Left lung (tissue), 4 donors: ENCODE measurements at regions not wholly inside any gene's neighbourhood (a gene's known extent, or its start where the extent isn't known, plus 50 kb on each side); places are given as distances from the start of the nearest gene placed in this dataset.
"Not testable (repeated sequence)": the region's sequence is repeated elsewhere in the genome, so short reads cannot be mapped to it uniquely, and the experiment has no call there.

Experiments used
- ATAC-seq: fragments of 200-7000 bp; cut with Tn5 transposase; one replicate; pipeline ENCODE4 v1.9.1; 2020; ENCODE audit warnings: moderate library complexity
- DNase-seq, 4 donors: peaks; one replicate each; pipeline ENCODE4 v3.0.0-alpha.2; 2013 to 2020
- H3K27ac ChIP-seq, 2 donors: fragments of 200-600 bp; sonication (generic) in 1 of 2; one replicate each; pipeline versions ENCODE4 v1.5.0 to v1.8.0; 2020 to 2021
- H3K27me3 ChIP-seq, 2 donors: fragments of 200-600 bp; sonication (generic) in 1 of 2; one replicate each; pipeline versions ENCODE4 v1.5.0 to v1.8.0; 2020 to 2021
- H3K36me3 ChIP-seq, 2 donors: fragments of 200-600 bp; sonication (generic) in 1 of 2; one replicate each; pipeline versions ENCODE4 v1.5.0 to v1.8.0; 2020 to 2021
- H3K4me1 ChIP-seq, 2 donors: fragments of 200-600 bp; one replicate each; pipeline ENCODE4 v1.8.0; 2021
- H3K4me3 ChIP-seq, 2 donors: fragments of 200-600 bp; sonication (generic) in 1 of 2; one replicate each; pipeline versions ENCODE4 v1.5.0 to v1.8.0; 2020 to 2021; ENCODE audit warnings: mild to moderate bottlenecking in 1 of 2
- H3K9me3 ChIP-seq, 2 donors: fragments of 200-600 bp; sonication (generic) in 1 of 2; one replicate each; pipeline versions ENCODE4 v1.5.0 to v1.8.0; 2020 to 2021
- intact Hi-C, 2 donors: fragments of 100-400 bp; cut with DNase I; formaldehyde crosslinking; loops; one replicate each; pipeline versions ENCODE4 v1.11.2 to v1.14.2; 2022
- TF ChIP-seq, protein P1 (sequence below), 2 donors: fragments of 200-600 bp; sonication (generic) in 1 of 2; IDR thresholded peaks; one replicate each; pipeline versions ENCODE4 v1.5.0 to v1.8.0; 2021; ENCODE audit warnings: antibody characterized with exemption in 2 of 2
- donor health status: DM: no; HTN: yes; CAD: no.
- donor health status: DM: no; HTN: no; CAD: no.

- Histone ChIP-seq H3K27me3 (no peaks in the 10 kb centered on the region), H3K4me1 (no peaks in the 10 kb centered on the region), H3K4me3 (no peak overlapping the region), H3K27ac (no peak overlapping the region), H3K36me3 (no peaks in the 10 kb centered on the region), H3K9me3 (peaks cover 0 to 6% of the 10 kb centered on the region in 2 donors)
- ATAC-seq, result no peak
- intact Hi-C loops, result no loop called here
- no peak for DNase-seq
- TF ChIP-seq, protein P1, sequence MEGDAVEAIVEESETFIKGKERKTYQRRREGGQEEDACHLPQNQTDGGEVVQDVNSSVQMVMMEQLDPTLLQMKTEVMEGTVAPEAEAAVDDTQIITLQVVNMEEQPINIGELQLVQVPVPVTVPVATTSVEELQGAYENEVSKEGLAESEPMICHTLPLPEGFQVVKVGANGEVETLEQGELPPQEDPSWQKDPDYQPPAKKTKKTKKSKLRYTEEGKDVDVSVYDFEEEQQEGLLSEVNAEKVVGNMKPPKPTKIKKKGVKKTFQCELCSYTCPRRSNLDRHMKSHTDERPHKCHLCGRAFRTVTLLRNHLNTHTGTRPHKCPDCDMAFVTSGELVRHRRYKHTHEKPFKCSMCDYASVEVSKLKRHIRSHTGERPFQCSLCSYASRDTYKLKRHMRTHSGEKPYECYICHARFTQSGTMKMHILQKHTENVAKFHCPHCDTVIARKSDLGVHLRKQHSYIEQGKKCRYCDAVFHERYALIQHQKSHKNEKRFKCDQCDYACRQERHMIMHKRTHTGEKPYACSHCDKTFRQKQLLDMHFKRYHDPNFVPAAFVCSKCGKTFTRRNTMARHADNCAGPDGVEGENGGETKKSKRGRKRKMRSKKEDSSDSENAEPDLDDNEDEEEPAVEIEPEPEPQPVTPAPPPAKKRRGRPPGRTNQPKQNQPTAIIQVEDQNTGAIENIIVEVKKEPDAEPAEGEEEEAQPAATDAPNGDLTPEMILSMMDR (IDR thresholded peaks at IDR 0.05), result no peak
These were observed 1112.0 kb upstream of the INTU start for GRCh38 chr4:126520731-126521130.

DNA sequence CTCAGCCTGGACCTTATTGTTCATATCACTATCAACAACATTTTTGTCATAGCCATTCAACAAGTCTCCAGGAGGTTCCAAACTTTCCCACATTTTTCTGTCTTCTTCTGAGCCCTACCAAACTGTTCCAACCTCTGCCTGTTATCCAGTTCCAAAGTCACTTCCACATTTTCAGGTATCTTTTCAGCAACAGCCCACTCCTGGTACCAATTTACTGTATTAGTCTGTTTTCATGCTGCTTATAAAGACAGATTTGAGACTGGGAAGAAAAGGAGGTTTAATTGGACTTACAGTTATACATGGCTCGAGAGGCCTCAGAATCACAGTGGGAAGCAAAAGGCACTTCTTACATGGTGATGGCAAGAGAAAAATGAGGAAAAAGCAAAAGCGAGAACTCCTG, 1107.4 kb upstream of the INTU start:
- H3K27ac ChIP-seq, H3K4me3 ChIP-seq, H3K27me3 ChIP-seq, H3K36me3 ChIP-seq, intact Hi-C loops, H3K4me1 ChIP-seq, ATAC-seq, DNase-seq: not testable (repeated sequence)
- peaks cover 0 to 11% of the 10 kb centered on the region in 2 donors for H3K9me3 ChIP-seq

DNA sequence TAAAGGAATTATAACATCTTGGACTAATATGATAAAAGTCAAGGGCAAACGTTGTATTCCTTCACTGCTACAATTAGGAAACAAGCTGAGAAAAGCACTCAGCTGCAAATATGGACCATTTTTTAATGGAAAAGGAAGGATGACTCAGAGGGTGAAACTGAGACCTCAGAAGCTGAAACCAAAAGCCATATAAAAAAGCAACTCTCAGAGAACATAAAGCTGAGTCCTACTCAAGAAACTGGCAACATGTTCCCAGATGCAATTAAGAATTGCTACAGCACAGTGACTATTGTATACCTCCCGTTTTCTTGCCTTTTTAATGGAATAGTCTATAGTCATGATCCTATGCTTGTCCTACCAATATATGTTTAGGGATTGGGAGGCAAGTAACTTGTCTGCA, 1106.4 kb upstream of the INTU start:
- Histone ChIP-seq H3K4me1 (no peaks in the 10 kb centered on the region), H3K36me3 (no peaks in the 10 kb centered on the region), H3K4me3 (no peak overlapping the region), H3K9me3 (peaks cover 0 to 11% of the 10 kb centered on the region in 2 donors), H3K27ac (no peak overlapping the region), H3K27me3 (no peaks in the 10 kb centered on the region)
- TF ChIP-seq, protein P1 (IDR thresholded peaks at IDR 0.05), result no peak
- DNase-seq, result no peak
- ATAC-seq, result no peak
- intact Hi-C loops, result no loop called here

DNA sequence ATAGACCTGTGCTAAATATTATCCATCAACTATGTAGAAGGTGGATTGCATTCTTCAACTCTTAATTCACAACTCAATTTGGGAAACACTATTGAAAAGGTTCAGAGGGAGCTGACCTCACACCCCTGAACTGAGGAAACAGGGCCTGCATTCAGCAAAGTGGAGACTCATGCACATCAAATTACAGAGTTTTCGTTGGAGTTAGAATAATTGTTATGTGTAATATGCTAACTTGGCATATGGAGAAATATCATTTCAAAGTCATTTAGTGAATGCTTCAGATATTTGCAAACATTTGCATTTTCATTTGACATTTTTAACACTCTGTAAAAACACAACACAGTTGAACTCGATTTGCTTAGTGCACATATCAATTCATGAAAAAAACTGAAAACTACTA, 1102.8 kb upstream of the INTU start:
- ATAC-seq, result no peak
- TF ChIP-seq, protein P1 (IDR thresholded peaks at IDR 0.05), result no peak

GRCh38 chr4:126530996-126531585, 1101.7 kb upstream of the INTU start:
- H3K27me3 ChIP-seq, result no peaks in the 10 kb centered on the region
- H3K4me1 ChIP-seq, result no peaks in the 10 kb centered on the region
- no peak overlapping the region for H3K27ac ChIP-seq
- peaks cover 0 to 5% of the 10 kb centered on the region in 2 donors for H3K9me3 ChIP-seq
- H3K4me3 ChIP-seq, result no peak overlapping the region
- ATAC-seq (no peak), DNase-seq (no peak)
- H3K36me3 ChIP-seq, result no peaks in the 10 kb centered on the region
- TF ChIP-seq, protein P1 (IDR thresholded peaks at IDR 0.05), result no peak
- intact Hi-C loops, result no loop called here

More for the DNA sequence above, 1102.8 kb upstream of the INTU start:
- Histone ChIP-seq H3K4me1 (no peaks in the 10 kb centered on the region), H3K36me3 (no peaks in the 10 kb centered on the region), H3K27ac (no peak overlapping the region), H3K9me3 (peaks cover 0 to 5% of the 10 kb centered on the region in 2 donors), H3K4me3 (no peak overlapping the region), H3K27me3 (no peaks in the 10 kb centered on the region)
- intact Hi-C loops, result no loop called here
- no peak for DNase-seq

DNA sequence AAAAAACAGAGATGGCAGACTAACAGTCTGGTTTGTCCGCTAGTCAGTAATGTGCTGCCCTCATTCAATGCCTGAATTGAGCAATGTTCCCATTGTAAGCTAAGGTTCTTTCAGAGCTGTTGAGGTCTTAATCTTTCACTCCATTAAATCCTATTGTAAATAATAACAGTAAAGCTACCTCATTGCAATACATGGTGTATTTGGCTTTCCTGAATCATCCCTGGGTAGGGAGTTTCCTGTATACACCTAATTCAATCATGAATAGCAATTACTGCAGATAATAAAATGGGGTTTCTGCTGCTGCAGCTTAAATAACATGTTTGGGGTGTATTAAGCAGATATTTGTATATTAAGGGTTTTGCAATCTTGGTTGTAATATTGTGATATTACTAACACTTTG, 1100.2 kb upstream of the INTU start:
- Histone ChIP-seq H3K4me1 (no peaks in the 10 kb centered on the region), H3K4me3 (no peak overlapping the region), H3K36me3 (no peaks in the 10 kb centered on the region), H3K27ac (no peak overlapping the region), H3K9me3 (no peaks in the 10 kb centered on the region), H3K27me3 (no peaks in the 10 kb centered on the region)
- no peak for DNase-seq
- TF ChIP-seq, protein P1 (IDR thresholded peaks at IDR 0.05), result no peak
- no peak for ATAC-seq
- intact Hi-C loops, result no loop called here
